Sigmoid colon (tissue), 4 donors: ENCODE measurements at regions not wholly inside any gene's neighbourhood (a gene's known extent, or its start where the extent isn't known, plus 50 kb on each side); places are given as distances from the start of the nearest gene placed in this dataset.

Experiments used
- CTCF ChIP-seq, 4 experiments: fragments of 450-650 bp in 3 of 4; fragments of 200-600 bp in 1 of 4; IDR thresholded peaks; one replicate each; pipeline ENCODE4 v1.5.1; 2016 to 2019; ENCODE audit warnings: antibody characterized with exemption in 4 of 4, mild to moderate bottlenecking in 3 of 4, moderate library complexity in 2 of 4
- EP300 ChIP-seq, 4 donors: sonication (generic); formaldehyde crosslinking; IDR thresholded peaks; one replicate each; pipeline ENCODE4 v1.6.1; 2017; ENCODE audit warnings: antibody characterized with exemption in 4 of 4
- POLR2A ChIP-seq, 2 donors: fragments of 450-650 bp; IDR thresholded peaks; one replicate each; pipeline ENCODE4 v1.6.1; 2016; ENCODE audit warnings: antibody characterized with exemption in 2 of 2, mild to moderate bottlenecking in 2 of 2, moderate library complexity in 2 of 2
- POLR2AphosphoS5 ChIP-seq, 4 donors: sonication (generic); formaldehyde crosslinking; IDR thresholded peaks; one replicate each; pipeline ENCODE4 v1.6.1; 2017; ENCODE audit warnings: antibody characterized with exemption in 4 of 4

DNA sequence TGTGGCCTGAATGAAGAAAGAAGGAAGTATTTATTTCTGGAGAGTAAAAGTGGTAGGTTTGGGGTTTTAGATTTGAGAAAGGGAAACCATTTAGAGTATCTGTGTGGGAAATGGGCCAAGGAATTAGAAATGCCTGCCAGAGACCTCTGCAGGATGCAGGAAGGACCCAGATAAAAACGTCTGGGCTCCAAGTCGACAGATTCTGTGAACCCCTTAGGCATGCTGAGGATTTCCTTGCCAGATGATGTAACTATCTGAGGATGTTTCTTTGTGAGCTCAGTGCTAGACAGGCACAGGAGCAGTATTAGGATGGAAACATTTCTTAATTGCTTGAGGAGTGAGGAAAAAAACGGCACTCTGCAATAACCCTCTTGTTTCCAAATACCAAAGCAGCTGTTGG lies 251.8 kb upstream of the DMRT1 start:
- TF ChIP-seq CTCF (IDR thresholded peaks at IDR 0.05), result no peak
- TF ChIP-seq POLR2A (IDR thresholded peaks at IDR 0.05), result no peak
- TF ChIP-seq EP300 (IDR thresholded peaks at IDR 0.05), result no peak
- TF ChIP-seq POLR2AphosphoS5 (IDR thresholded peaks at IDR 0.05), result no peak
